Suprapubic skin (tissue), 3 donors: ENCODE measurements at regions not wholly inside any gene's neighbourhood (a gene's known extent, or its start where the extent isn't known, plus 50 kb on each side); places are given as distances from the start of the nearest gene placed in this dataset.

Source experiments
- CTCF ChIP-seq, 2 donors: fragments of 200-600 bp in 1 of 2; fragments of 450-650 bp in 1 of 2; sonication (generic) in 1 of 2; IDR thresholded peaks; one replicate each; pipeline ENCODE4 v1.5.1; 2016 to 2019; ENCODE audit warnings: antibody characterized with exemption in 2 of 2, mild to moderate bottlenecking in 1 of 2, moderate library complexity in 1 of 2
- EP300 ChIP-seq: sonication (generic); formaldehyde crosslinking; IDR thresholded peaks from one replicate; pipeline ENCODE4 v1.6.1; 2017; ENCODE audit warnings: antibody characterized with exemption
- POLR2A ChIP-seq, 2 donors: fragments of 450-650 bp; IDR thresholded peaks; one replicate each; pipeline ENCODE4 v1.6.1; 2017; ENCODE audit warnings: antibody characterized with exemption in 2 of 2, mild to moderate bottlenecking in 2 of 2, moderate library complexity in 2 of 2

GRCh38 chr13:68850160-68850559 lies 1257.5 kb upstream of the ATXN8OS start:
- TF ChIP-seq CTCF (IDR thresholded peaks at IDR 0.05): no peak
- no peak for TF ChIP-seq POLR2A (IDR thresholded peaks at IDR 0.05)
- TF ChIP-seq EP300: no peak
